Natural killer cell treated with Interleukin-12 subunit alpha and Interleukin-12 subunit beta and Interleukin-15 and Interleukin-18, amount 100 ng/mL, for 72 hours (primary cell): ENCODE measurements at regions not wholly inside any gene's neighbourhood (a gene's known extent, or its start where the extent isn't known, plus 50 kb on each side); places are given as distances from the start of the nearest gene placed in this dataset.
"Not testable (repeated sequence)": the region's sequence is repeated elsewhere in the genome, so short reads cannot be mapped to it uniquely, and the experiment has no call there.

Experiments used
- ATAC-seq, 2 donors: fragments of 150-1000 bp; cut with Tn5 transposase in 1 of 2; sonication (Bioruptor Pico), chemical (Tn5 transposase) in 1 of 2; 2 replicates each; pipeline ENCODE4 v1.10.0; 2021
- DNase-seq: peaks from one replicate; pipeline ENCODE4 v3.0.0; 2022; ENCODE audit warnings: low spot score
- H3K27ac Mint-ChIP-seq, 2 donors: 1 replicate in 1 of 2; 2 replicates in 1 of 2; pipeline ENCODE4 v1.8.0; 2022; ENCODE audit warnings: mixed read lengths in 2 of 2, mild to moderate bottlenecking in 1 of 2, moderate library complexity in 1 of 2
- H3K27me3 Mint-ChIP-seq, 2 donors: 1 replicate in 1 of 2; 2 replicates in 1 of 2; pipeline ENCODE4 v1.8.0; 2022; ENCODE audit warnings: mixed read lengths in 2 of 2
- H3K36me3 Mint-ChIP-seq: one replicate; pipeline ENCODE4 v1.8.0; 2022; ENCODE audit warnings: mixed read lengths
- H3K4me1 Mint-ChIP-seq, 2 donors: 1 replicate in 1 of 2; 2 replicates in 1 of 2; pipeline ENCODE4 v1.8.0; 2022; ENCODE audit warnings: low read depth in 2 of 2, mixed read lengths in 2 of 2, mild to moderate bottlenecking in 1 of 2
- H3K4me3 Mint-ChIP-seq: one replicate; pipeline ENCODE4 v1.8.0; 2022; ENCODE audit warnings: mixed read lengths
- H3K9me3 Mint-ChIP-seq: 2 replicates; pipeline ENCODE4 v1.8.0; 2022; ENCODE audit warnings: mixed read lengths

GRCh38 chr15:79602180-79602579 lies 170.0 kb downstream of the MINAR1 start:
- no peak for ATAC-seq
- H3K27me3 Mint-ChIP-seq = peaks cover 31 to 60% of the 10 kb centered on the region in 2 donors

GRCh38 chr15:79602731-79603130 lies 170.6 kb downstream of the MINAR1 start:
- Mint-ChIP-seq H3K9me3 (peaks cover 4% of the 10 kb centered on the region), H3K4me3 (no peak overlapping the region), H3K27ac (no peak overlapping the region), H3K4me1 (no peaks in the 10 kb centered on the region), H3K36me3 (no peaks in the 10 kb centered on the region), H3K27me3 (peaks cover 35 to 65% of the 10 kb centered on the region in 2 donors)
- DNase-seq (no peak), ATAC-seq (no peak)

More at GRCh38 chr15:79602180-79602579, 170.0 kb downstream of the MINAR1 start:
- Mint-ChIP-seq H3K27ac (no peak overlapping the region), H3K4me1 (no peaks in the 10 kb centered on the region), H3K9me3 (peaks cover 4% of the 10 kb centered on the region), H3K4me3 (no peak overlapping the region), H3K36me3 (no peaks in the 10 kb centered on the region)
- DNase-seq = no peak

- no peaks in the 10 kb centered on the region for H3K4me1 Mint-ChIP-seq
- H3K36me3 Mint-ChIP-seq = no peaks in the 10 kb centered on the region
- no peaks in the 10 kb centered on the region for H3K9me3 Mint-ChIP-seq
- DNase-seq (no peak), ATAC-seq (peak in 1 of 2 donors; percentile 40)
- H3K27ac Mint-ChIP-seq = no peak overlapping the region
- H3K27me3 Mint-ChIP-seq = peaks cover 20 to 32% of the 10 kb centered on the region in 2 donors
- H3K4me3 Mint-ChIP-seq = no peak overlapping the region
Observed at GRCh38 chr15:79606831-79607355, 174.8 kb downstream of the MINAR1 start.

DNA sequence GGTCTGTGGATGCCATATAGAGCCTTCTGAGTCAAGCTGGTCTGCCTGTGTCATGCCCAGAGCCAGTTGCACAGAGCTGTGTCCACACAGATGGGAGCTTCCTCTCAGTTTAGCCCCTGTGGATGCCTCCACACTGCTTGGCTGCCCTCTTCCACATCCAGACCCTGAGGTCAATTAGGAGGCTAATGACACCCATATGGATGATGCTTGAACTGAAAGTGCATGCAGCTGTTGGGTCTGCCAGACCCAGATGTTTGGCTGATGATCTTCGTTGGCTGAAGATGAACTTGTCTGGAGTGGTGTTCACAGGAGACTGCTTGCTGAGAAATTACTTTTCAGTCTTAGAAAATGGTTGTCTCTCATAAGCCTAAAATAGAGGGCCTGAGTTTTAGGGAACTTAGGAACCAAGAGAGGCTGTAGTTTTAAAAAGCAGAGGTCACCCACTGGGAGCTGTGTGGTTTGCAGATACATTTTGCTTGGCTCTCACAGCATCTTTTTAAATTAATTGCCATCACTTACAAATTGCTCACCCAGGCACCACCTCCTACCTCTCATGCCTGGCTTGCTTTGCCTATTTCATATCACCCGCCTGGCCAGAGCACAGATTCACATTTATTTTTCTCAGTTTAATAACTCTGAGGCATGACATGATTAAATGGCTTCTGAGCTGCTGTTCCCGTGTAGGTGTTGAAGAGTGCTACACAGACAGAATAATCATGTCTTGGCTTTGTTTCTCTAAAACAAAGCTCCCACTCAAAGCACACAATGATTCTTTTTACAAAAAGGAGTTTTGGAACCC lies 176.1 kb downstream of the MINAR1 start:
- Mint-ChIP-seq H3K4me3 (no peak overlapping the region), H3K27me3 (peaks cover 17 to 25% of the 10 kb centered on the region in 2 donors), H3K36me3 (no peaks in the 10 kb centered on the region), H3K27ac (no peak overlapping the region), H3K9me3 (no peaks in the 10 kb centered on the region), H3K4me1 (no peaks in the 10 kb centered on the region)
- ATAC-seq (peak in 1 of 2 donors; percentile 37), DNase-seq (no peak)

GRCh38 chr15:79609506-79609905 lies 177.4 kb downstream of the MINAR1 start:
- Mint-ChIP-seq H3K36me3 (no peaks in the 10 kb centered on the region), H3K9me3 (no peaks in the 10 kb centered on the region), H3K27me3 (peaks cover 13 to 17% of the 10 kb centered on the region in 2 donors), H3K4me1 (no peaks in the 10 kb centered on the region), H3K27ac (no peak overlapping the region), H3K4me3 (no peak overlapping the region)
- DNase-seq (no peak), ATAC-seq (no peak)

GRCh38 chr15:79610021-79610420 lies 177.9 kb downstream of the MINAR1 start:
- Mint-ChIP-seq H3K27ac (no peak overlapping the region), H3K4me3 (no peak overlapping the region), H3K4me1 (no peaks in the 10 kb centered on the region), H3K27me3 (peaks cover 10 to 12% of the 10 kb centered on the region in 2 donors), H3K36me3 (no peaks in the 10 kb centered on the region), H3K9me3 (no peaks in the 10 kb centered on the region)
- DNase-seq (no peak), ATAC-seq (no peak)

GRCh38 chr15:79615754-79616153 lies 183.6 kb downstream of the MINAR1 start:
- no peak for DNase-seq
- no peaks in the 10 kb centered on the region for H3K4me1 Mint-ChIP-seq

DNA sequence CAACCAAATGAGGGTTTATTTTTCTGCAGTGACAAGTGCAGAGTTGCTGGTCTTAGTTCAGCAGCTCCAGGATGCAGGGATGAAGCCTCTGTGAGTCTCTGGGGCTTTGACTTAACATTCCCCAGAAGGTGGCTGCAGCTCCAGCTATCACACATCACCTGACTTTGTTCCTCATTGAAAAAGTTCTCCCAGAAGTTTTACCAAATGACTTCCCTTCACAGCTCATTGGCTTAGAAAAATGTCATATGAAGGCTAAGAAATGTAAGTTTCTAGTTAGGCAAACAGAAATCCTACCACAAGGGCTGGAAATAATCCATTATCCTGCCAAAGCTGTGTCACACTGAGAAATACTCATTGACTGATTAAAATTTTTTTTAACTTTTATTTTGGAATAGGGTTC lies 184.9 kb downstream of the MINAR1 start:
- no peaks in the 10 kb centered on the region for H3K4me1 Mint-ChIP-seq
- no peaks in the 10 kb centered on the region for H3K36me3 Mint-ChIP-seq
- H3K4me3 Mint-ChIP-seq = no peak overlapping the region
- ATAC-seq (no peak), DNase-seq (no peak)
- H3K9me3 Mint-ChIP-seq = no peaks in the 10 kb centered on the region
- no peak overlapping the region for H3K27ac Mint-ChIP-seq
- peaks cover 10 to 33% of the 10 kb centered on the region in 2 donors for H3K27me3 Mint-ChIP-seq

More at GRCh38 chr15:79615754-79616153, 183.6 kb downstream of the MINAR1 start:
- no peaks in the 10 kb centered on the region for H3K36me3 Mint-ChIP-seq
- H3K9me3 Mint-ChIP-seq = no peaks in the 10 kb centered on the region
- no peak overlapping the region for H3K4me3 Mint-ChIP-seq
- no peak for ATAC-seq
- H3K27me3 Mint-ChIP-seq = peaks cover 5 to 20% of the 10 kb centered on the region in 2 donors
- no peak overlapping the region for H3K27ac Mint-ChIP-seq

GRCh38 chr15:79620112-79620857 lies 188.1 kb downstream of the MINAR1 start:
- H3K27me3 Mint-ChIP-seq = peaks cover 19 to 47% of the 10 kb centered on the region in 2 donors
- H3K9me3 Mint-ChIP-seq = no peaks in the 10 kb centered on the region
- ATAC-seq = no peak
- DNase-seq = no peak
- H3K27ac Mint-ChIP-seq = no peak overlapping the region
- no peaks in the 10 kb centered on the region for H3K36me3 Mint-ChIP-seq
- no peaks in the 10 kb centered on the region for H3K4me1 Mint-ChIP-seq
- H3K4me3 Mint-ChIP-seq = no peak overlapping the region

DNA sequence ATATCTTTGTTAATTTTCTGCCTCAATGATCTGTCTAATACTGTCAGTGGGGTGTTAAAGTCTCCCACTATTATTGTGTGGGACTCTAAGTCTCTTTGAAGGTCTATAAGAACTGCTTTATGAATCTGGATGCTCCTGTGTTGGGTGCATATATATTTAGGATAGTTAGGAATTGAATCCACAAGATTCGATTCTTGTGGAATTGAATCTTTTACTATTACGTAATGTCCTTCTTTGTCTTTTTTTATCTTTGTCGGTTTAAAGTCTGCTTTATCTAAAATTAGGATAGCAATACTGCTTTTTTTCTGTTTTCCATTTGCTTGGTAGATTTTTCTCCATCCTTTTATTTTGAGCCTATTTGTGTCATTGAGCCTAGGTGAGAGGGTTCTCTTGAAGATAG lies 189.7 kb downstream of the MINAR1 start:
- H3K9me3 Mint-ChIP-seq, H3K4me1 Mint-ChIP-seq, H3K36me3 Mint-ChIP-seq, ATAC-seq, H3K27ac Mint-ChIP-seq, DNase-seq, H3K4me3 Mint-ChIP-seq: not testable (repeated sequence)
- peaks cover 21 to 52% of the 10 kb centered on the region in 2 donors for H3K27me3 Mint-ChIP-seq

DNA sequence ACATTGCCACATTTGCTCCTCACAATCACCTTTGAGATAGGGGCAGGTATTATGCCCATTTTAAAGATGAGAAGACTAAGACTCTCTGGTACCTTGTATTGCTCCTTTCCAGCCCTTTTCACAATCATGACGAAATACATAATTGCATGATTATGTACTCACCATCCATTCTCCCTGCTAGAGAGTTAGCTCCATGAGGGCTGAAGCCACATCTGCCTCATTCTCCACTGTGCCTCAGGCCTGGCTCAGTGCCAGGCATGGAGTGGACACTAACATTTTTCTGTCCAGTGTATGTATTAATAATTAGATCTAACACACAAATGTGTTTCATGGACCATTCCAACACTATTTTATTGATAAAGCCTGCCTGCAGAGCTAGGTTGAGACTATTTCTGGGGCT lies 191.4 kb downstream of the MINAR1 start:
- no peaks in the 10 kb centered on the region for H3K4me1 Mint-ChIP-seq
- ATAC-seq = no peak
- no peak for DNase-seq
- H3K9me3 Mint-ChIP-seq = no peaks in the 10 kb centered on the region
- H3K27ac Mint-ChIP-seq = no peak overlapping the region
- no peaks in the 10 kb centered on the region for H3K36me3 Mint-ChIP-seq
- H3K4me3 Mint-ChIP-seq = no peak overlapping the region
- peaks cover 28 to 55% of the 10 kb centered on the region in 2 donors for H3K27me3 Mint-ChIP-seq

GRCh38 chr15:79629687-79630086 lies 197.6 kb downstream of the MINAR1 start:
- peaks cover 2% of the 10 kb centered on the region for H3K9me3 Mint-ChIP-seq
- peaks cover 23 to 39% of the 10 kb centered on the region in 2 donors for H3K27me3 Mint-ChIP-seq
- H3K27ac Mint-ChIP-seq = no peak overlapping the region
- H3K4me3 Mint-ChIP-seq = no peak overlapping the region
- H3K36me3 Mint-ChIP-seq = peaks cover 6% of the 10 kb centered on the region
- DNase-seq (no peak), ATAC-seq (no peak)
- no peaks in the 10 kb centered on the region for H3K4me1 Mint-ChIP-seq

GRCh38 chr15:79632457-79632856 lies 200.3 kb downstream of the MINAR1 start:
- no peak for ATAC-seq
- no peak overlapping the region for H3K4me3 Mint-ChIP-seq
- peaks cover 2% of the 10 kb centered on the region for H3K9me3 Mint-ChIP-seq
- H3K4me1 Mint-ChIP-seq = no peaks in the 10 kb centered on the region
- H3K27me3 Mint-ChIP-seq = peaks cover 18 to 46% of the 10 kb centered on the region in 2 donors
- no peak for DNase-seq
- peaks cover 6% of the 10 kb centered on the region for H3K36me3 Mint-ChIP-seq
- H3K27ac Mint-ChIP-seq = no peak overlapping the region
